ENCODE measurements at regions not wholly inside any gene's neighbourhood (a gene's known extent, or its start where the extent isn't known, plus 50 kb on each side); places are given as distances from the start of the nearest gene placed in this dataset.

DNA sequence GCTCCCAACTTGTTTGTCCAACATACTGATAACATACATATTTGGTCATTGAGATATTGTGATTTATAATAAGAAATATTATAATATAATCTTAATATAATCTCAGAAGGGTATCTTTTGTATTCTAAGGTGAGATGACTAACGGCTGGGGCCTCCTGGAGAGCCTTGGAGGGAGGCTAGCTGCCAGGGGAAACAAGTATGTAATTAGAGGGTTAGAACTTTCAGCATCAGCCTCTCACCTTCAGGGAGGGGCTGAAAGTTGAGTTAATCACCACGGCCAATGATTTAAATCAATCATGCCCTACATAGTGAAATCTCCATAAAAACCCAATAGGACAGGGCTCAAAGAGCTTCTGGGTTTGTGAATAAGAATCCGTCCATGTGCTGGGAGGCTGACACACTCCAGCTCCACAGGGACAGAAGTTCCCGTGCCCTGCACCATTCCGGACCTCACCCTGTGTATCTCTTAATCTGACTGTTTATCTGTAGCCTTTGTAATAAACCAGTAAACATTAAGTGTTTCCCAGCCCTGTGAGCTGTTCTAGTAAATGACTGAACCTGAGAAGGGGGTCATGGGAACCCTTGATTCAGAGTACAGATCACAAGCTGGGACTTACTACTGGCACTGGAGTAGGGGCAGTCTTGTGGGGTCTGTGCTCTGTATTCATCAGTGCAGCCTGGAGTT is 86.3 kb upstream of the STEAP1B start:
- TF ChIP-seq CTCF (IDR thresholded peaks at IDR 0.05; ENCODE audit: low read length): no peak
- no peak for TF ChIP-seq EZH2phosphoT487 (IDR thresholded peaks at IDR 0.05; ENCODE audit: low read length)

All from MM.1S (cell line).